ENCODE measurements at regions not wholly inside any gene's neighbourhood (a gene's known extent, or its start where the extent isn't known, plus 50 kb on each side); places are given as distances from the start of the nearest gene placed in this dataset.

- TF ChIP-seq CTCF (IDR thresholded peaks at IDR 0.05) (no peak), POLR2A (IDR thresholded peaks at IDR 0.05) (no peak)
Observed at GRCh38 chr5:39605145-39605544, 180.4 kb upstream of the DAB2 start.

Measured in uterus (tissue), 2 donors.